Mesenchymal stem cell (in vitro differentiated cells and primary cell): ENCODE measurements at regions not wholly inside any gene's neighbourhood (a gene's known extent, or its start where the extent isn't known, plus 50 kb on each side); places are given as distances from the start of the nearest gene placed in this dataset.

Experiments
- DNase-seq: peaks from one replicate; pipeline ENCODE4 v3.0.0-alpha.2; 2013
- H2AFZ ChIP-seq: one replicate; pipeline ENCODE4 v1.6.1; 2013; ENCODE audit warnings: low read depth, mild to moderate bottlenecking, control low read depth, inconsistent platforms, low read length, moderate library complexity
- H2AK5ac ChIP-seq: 2 replicates; pipeline ENCODE4 v1.6.1; 2013; ENCODE audit warnings: low read length, moderate library complexity, mild to moderate bottlenecking, inconsistent platforms; ENCODE audit not compliant: severe bottlenecking
- H2BK120ac ChIP-seq: one replicate; pipeline ENCODE4 v1.6.1; 2013; ENCODE audit warnings: low read depth, mild to moderate bottlenecking, inconsistent platforms, low read length, moderate library complexity
- H2BK12ac ChIP-seq, 2 experiments: one replicate each; pipeline ENCODE4 v1.6.1; 2013; ENCODE audit warnings: inconsistent platforms in 2 of 2, low read length in 2 of 2, mild to moderate bottlenecking in 2 of 2, moderate library complexity in 2 of 2, control low read depth in 1 of 2
- H2BK15ac ChIP-seq: one replicate; pipeline ENCODE4 v1.6.1; 2013; ENCODE audit warnings: mild to moderate bottlenecking, low read depth, inconsistent platforms; ENCODE audit not compliant: poor library complexity, severe bottlenecking
- H2BK5ac ChIP-seq: 2 replicates; pipeline ENCODE4 v1.6.1; 2013; ENCODE audit warnings: low read depth, mild to moderate bottlenecking, low read length, control low read depth, inconsistent platforms; ENCODE audit not compliant: poor library complexity, severe bottlenecking
- H3K14ac ChIP-seq, 2 experiments: one replicate each; pipeline ENCODE4 v1.6.1; 2013; ENCODE audit warnings: inconsistent platforms in 2 of 2, low read length in 2 of 2, control low read depth in 1 of 2, mild to moderate bottlenecking in 1 of 2, moderate library complexity in 1 of 2
- H3K18ac ChIP-seq, 2 experiments: one replicate each; pipeline ENCODE4 v1.6.1; 2013; ENCODE audit warnings: inconsistent platforms in 2 of 2, low read length in 2 of 2, control low read depth in 1 of 2, low read depth in 1 of 2, mild to moderate bottlenecking in 1 of 2
- H3K23ac ChIP-seq, 2 experiments: one replicate each; pipeline ENCODE4 v1.6.1; 2013; ENCODE audit warnings: inconsistent platforms in 2 of 2, low read length in 2 of 2, mild to moderate bottlenecking in 2 of 2, moderate library complexity in 2 of 2, control low read depth in 1 of 2
- H3K27ac ChIP-seq: 2 replicates; pipeline ENCODE4 v1.5.1; 2013; ENCODE audit warnings: mild to moderate bottlenecking, moderate library complexity, low read length, control low read depth, inconsistent platforms; ENCODE audit not compliant: poor library complexity, severe bottlenecking
- H3K27me3 ChIP-seq, 2 experiments: 2 replicates each; pipeline versions ENCODE4 v1.6.1 to v1.7.0; 2013; ENCODE audit warnings: low read length in 2 of 2, mild to moderate bottlenecking in 2 of 2, moderate library complexity in 2 of 2, control low read depth in 1 of 2, inconsistent platforms in 1 of 2; ENCODE audit not compliant: control insufficient read depth in 1 of 2, insufficient read depth in 1 of 2
- H3K36me3 ChIP-seq, 2 experiments: 2 replicates each; pipeline versions ENCODE4 v1.6.1 to v1.7.0; 2013; ENCODE audit warnings: low read length in 2 of 2, control low read depth in 1 of 2, inconsistent platforms in 1 of 2, low read depth in 1 of 2, mild to moderate bottlenecking in 1 of 2; ENCODE audit not compliant: insufficient read depth in 2 of 2, control insufficient read depth in 1 of 2
- H3K4ac ChIP-seq, 2 experiments: one replicate each; pipeline ENCODE4 v1.6.1; 2013; ENCODE audit warnings: inconsistent platforms in 2 of 2, low read length in 2 of 2, mild to moderate bottlenecking in 2 of 2, moderate library complexity in 2 of 2, control low read depth in 1 of 2, low read depth in 1 of 2
- H3K4me1 ChIP-seq: 2 replicates; pipeline ENCODE4 v1.6.1; 2013; ENCODE audit warnings: low read depth, low read length, control low read depth; ENCODE audit not compliant: control insufficient read depth, insufficient read depth
- H3K4me2 ChIP-seq: 2 replicates; pipeline ENCODE4 v1.6.1; 2013; ENCODE audit warnings: low read length, mild to moderate bottlenecking, inconsistent platforms; ENCODE audit not compliant: poor library complexity, severe bottlenecking
- H3K4me3 ChIP-seq, 2 experiments: 2 replicates each; pipeline versions ENCODE4 v1.5.1 to v1.7.0; 2013; ENCODE audit warnings: low read length in 2 of 2, mild to moderate bottlenecking in 2 of 2, control low read depth in 1 of 2, low read depth in 1 of 2; ENCODE audit not compliant: insufficient read depth in 1 of 2
- H3K79me1 ChIP-seq: replicated peaks from 2 replicates; pipeline ENCODE4 v1.6.1; 2013; ENCODE audit warnings: mild to moderate bottlenecking, control low read depth, low read length, inconsistent platforms; ENCODE audit not compliant: poor library complexity, severe bottlenecking
- H3K9ac ChIP-seq: 2 replicates; pipeline ENCODE4 v1.7.0; 2013; ENCODE audit warnings: mild to moderate bottlenecking, low read length, moderate library complexity
- H3K9me3 ChIP-seq: 2 replicates; pipeline ENCODE4 v1.7.0; 2013; ENCODE audit warnings: mild to moderate bottlenecking, low read length; ENCODE audit not compliant: control insufficient read depth
- H4K8ac ChIP-seq: one replicate; pipeline ENCODE4 v1.6.1; 2013; ENCODE audit warnings: inconsistent platforms, mild to moderate bottlenecking, low read length, moderate library complexity
- H4K91ac ChIP-seq: one replicate; pipeline ENCODE4 v1.6.1; 2013; ENCODE audit warnings: mild to moderate bottlenecking, low read length, inconsistent platforms
- WGBS: methylation state at CpG from one replicate; pipeline ENCODE4 v1.1.7; 2013; ENCODE audit warnings: mixed read lengths; 5-methylcytosine and 5-hydroxymethylcytosine counted together

GRCh38 chrX:140165849-140166248 lies 200.5 kb upstream of the CXorf66 start:
- WGBS: 67% methylated on average over 1 of the region's 1 CpG
- peaks cover 0 to 6% of the 10 kb centered on the region in 2 experiments for H3K27me3 ChIP-seq
- H3K27ac ChIP-seq: no peak overlapping the region

GRCh38 chrX:140164391-140164790 lies 199.1 kb upstream of the CXorf66 start:
- Histone ChIP-seq H2BK120ac (no peak overlapping the region), H2AFZ (no peak overlapping the region), H3K14ac (no peak overlapping the region), H2BK12ac (no peak overlapping the region), H3K23ac (no peak overlapping the region), H3K27me3 (peaks cover 0 to 9% of the 10 kb centered on the region in 2 experiments), H3K4me3 (no peak overlapping the region), H2BK15ac (no peak overlapping the region), H3K79me1 (no peaks in the 10 kb centered on the region), H4K91ac (no peak overlapping the region), H3K9ac (no peak overlapping the region), H3K36me3 (no peaks in the 10 kb centered on the region), H3K18ac (no peak overlapping the region), H3K9me3 (no peaks in the 10 kb centered on the region), H2BK5ac (no peak overlapping the region), H3K4me2 (no peak overlapping the region), H2AK5ac (no peak overlapping the region), H3K4me1 (no peaks in the 10 kb centered on the region), H3K4ac (no peak overlapping the region), H4K8ac (no peak overlapping the region), H3K27ac (no peak overlapping the region)
- WGBS: 47% methylated on average over 4 of the region's 5 CpGs
- DNase-seq: no peak

More at GRCh38 chrX:140165849-140166248, 200.5 kb upstream of the CXorf66 start:
- no peak overlapping the region for H3K4ac ChIP-seq
- H2BK5ac ChIP-seq: no peak overlapping the region
- H4K91ac ChIP-seq: no peak overlapping the region
- no peak for DNase-seq
- H3K14ac ChIP-seq: no peak overlapping the region
- H3K79me1 ChIP-seq: no peaks in the 10 kb centered on the region
- no peak overlapping the region for H2BK12ac ChIP-seq
- no peak overlapping the region for H4K8ac ChIP-seq
- no peak overlapping the region for H2BK120ac ChIP-seq
- no peak overlapping the region for H3K9ac ChIP-seq
- H3K9me3 ChIP-seq: no peaks in the 10 kb centered on the region
- H3K23ac ChIP-seq: no peak overlapping the region
- H2AK5ac ChIP-seq: no peak overlapping the region
- H2BK15ac ChIP-seq: no peak overlapping the region
- H2AFZ ChIP-seq: no peak overlapping the region
- no peaks in the 10 kb centered on the region for H3K4me1 ChIP-seq
- no peak overlapping the region for H3K18ac ChIP-seq
- no peak overlapping the region for H3K4me3 ChIP-seq
- no peaks in the 10 kb centered on the region for H3K36me3 ChIP-seq
- no peak overlapping the region for H3K4me2 ChIP-seq

DNA sequence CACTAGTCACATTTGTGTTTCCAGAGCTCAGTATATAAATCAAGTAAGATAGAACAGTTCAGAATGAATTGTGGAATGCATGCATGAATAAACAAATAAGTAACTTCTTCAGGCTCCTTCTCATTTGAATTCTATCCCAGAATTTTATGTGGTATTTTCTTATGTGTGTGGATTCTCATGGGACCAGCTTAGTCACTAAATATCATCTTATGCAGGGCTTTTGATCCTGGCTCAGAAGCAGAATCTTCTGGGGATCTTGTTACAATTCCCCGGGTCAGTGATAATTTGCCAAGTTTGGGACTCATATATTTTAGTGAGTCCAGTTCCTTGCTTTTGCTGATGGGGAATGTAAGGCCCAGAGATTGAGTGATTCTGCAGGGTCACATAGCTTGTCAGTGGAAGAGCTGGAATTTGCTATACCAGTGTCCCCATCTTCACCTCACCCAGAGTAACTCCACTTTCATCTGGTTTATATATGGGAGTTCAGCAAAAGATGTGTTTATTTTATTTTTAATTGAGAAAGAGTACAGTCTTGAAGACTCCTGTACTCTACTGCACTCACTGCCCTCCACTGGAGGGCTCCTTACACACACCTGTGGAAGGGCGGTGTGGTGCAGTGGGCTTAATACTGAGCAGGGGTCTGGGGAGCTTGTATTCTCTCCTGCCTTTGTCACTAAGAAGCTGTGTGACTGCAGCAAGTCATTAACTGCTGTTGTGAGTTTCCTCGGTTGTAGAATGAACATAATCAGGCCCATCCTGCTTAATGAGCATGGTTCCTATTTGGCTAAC lies 198.2 kb upstream of the CXorf66 start:
- Histone ChIP-seq H3K36me3 (no peaks in the 10 kb centered on the region), H3K18ac (no peak overlapping the region), H2BK15ac (no peak overlapping the region), H2BK5ac (no peak overlapping the region), H3K27ac (no peak overlapping the region), H3K27me3 (peaks cover 0 to 13% of the 10 kb centered on the region in 2 experiments), H3K4me2 (no peak overlapping the region), H4K91ac (no peak overlapping the region), H2AK5ac (no peak overlapping the region), H3K9me3 (no peaks in the 10 kb centered on the region), H2AFZ (no peak overlapping the region), H3K79me1 (no peaks in the 10 kb centered on the region), H3K4ac (no peak overlapping the region), H3K4me3 (no peak overlapping the region), H2BK12ac (no peak overlapping the region), H2BK120ac (no peak overlapping the region), H3K23ac (no peak overlapping the region), H4K8ac (no peak overlapping the region), H3K4me1 (no peaks in the 10 kb centered on the region), H3K14ac (no peak overlapping the region), H3K9ac (no peak overlapping the region)
- DNase-seq: no peak
- WGBS: 80% methylated on average over 1 of the region's 3 CpGs

GRCh38 chrX:140157611-140158010 lies 192.3 kb upstream of the CXorf66 start:
- Histone ChIP-seq H2BK15ac (no peak overlapping the region), H3K27me3 (peaks cover 0 to 17% of the 10 kb centered on the region in 2 experiments), H2AK5ac (no peak overlapping the region), H3K18ac (no peak overlapping the region), H3K9me3 (peaks cover 14% of the 10 kb centered on the region), H4K8ac (no peak overlapping the region), H2BK120ac (no peak overlapping the region), H3K4me2 (no peak overlapping the region), H3K4me3 (no peak overlapping the region), H2AFZ (no peak overlapping the region), H3K79me1 (no peaks in the 10 kb centered on the region), H4K91ac (no peak overlapping the region), H3K14ac (no peak overlapping the region), H3K27ac (no peak overlapping the region), H3K4ac (no peak overlapping the region), H2BK12ac (no peak overlapping the region), H3K36me3 (no peaks in the 10 kb centered on the region), H3K4me1 (no peaks in the 10 kb centered on the region), H3K23ac (no peak overlapping the region), H3K9ac (no peak overlapping the region), H2BK5ac (no peak overlapping the region)
- DNase-seq: no peak
- no CpG with 5 or more reads among the region's 4 CpGs for WGBS
